ENCODE measurements at regions not wholly inside any gene's neighbourhood (a gene's known extent, or its start where the extent isn't known, plus 50 kb on each side); places are given as distances from the start of the nearest gene placed in this dataset.

GRCh38 chr1:117783606-117784396 lies 145.6 kb downstream of the GDAP2 start:
- no peak overlapping the region for H3K27ac ChIP-seq (ENCODE audit: low read depth)
- DNase-seq (ENCODE audit: extremely low spot score), result no peak
- no peaks in the 10 kb centered on the region for H3K4me1 ChIP-seq (ENCODE audit: insufficient read depth)
- WGBS, result 76% methylated on average over 4 of the region's 4 CpGs
- H3K36me3 ChIP-seq (ENCODE audit: insufficient read depth), result no peaks in the 10 kb centered on the region
- H3K4me3 ChIP-seq (ENCODE audit: low read depth, low read length), result no peak overlapping the region

- Histone ChIP-seq H3K27ac (ENCODE audit: low read depth) (no peak overlapping the region), H3K4me1 (ENCODE audit: insufficient read depth) (no peaks in the 10 kb centered on the region), H3K36me3 (ENCODE audit: insufficient read depth) (no peaks in the 10 kb centered on the region), H3K4me3 (ENCODE audit: low read depth, low read length) (no peak overlapping the region)
- WGBS, result 35% methylated on average over 5 of the region's 5 CpGs
- no peak for DNase-seq (ENCODE audit: extremely low spot score)
These were observed 141.4 kb downstream of the GDAP2 start for GRCh38 chr1:117788014-117788413.

- Histone ChIP-seq H3K36me3 (ENCODE audit: insufficient read depth) (no peaks in the 10 kb centered on the region), H3K27ac (ENCODE audit: low read depth) (no peak overlapping the region), H3K4me1 (ENCODE audit: insufficient read depth) (no peaks in the 10 kb centered on the region), H3K4me3 (ENCODE audit: low read depth, low read length) (no peak overlapping the region)
- no peak for DNase-seq (ENCODE audit: extremely low spot score)
- 93% methylated on average over 4 of the region's 4 CpGs for WGBS
These were observed 136.0 kb downstream of the GDAP2 start for GRCh38 chr1:117793413-117793812.

- no peaks in the 10 kb centered on the region for H3K36me3 ChIP-seq (ENCODE audit: insufficient read depth)
- WGBS, result 22% methylated on average over 1 of the region's 1 CpG
- no peak overlapping the region for H3K4me3 ChIP-seq (ENCODE audit: low read depth, low read length)
- H3K27ac ChIP-seq (ENCODE audit: low read depth), result no peak overlapping the region
- DNase-seq (ENCODE audit: extremely low spot score), result no peak
- no peaks in the 10 kb centered on the region for H3K4me1 ChIP-seq (ENCODE audit: insufficient read depth)
These were observed 135.3 kb downstream of the GDAP2 start for GRCh38 chr1:117794073-117794472.

GRCh38 chr1:117795190-117795589 lies 134.2 kb downstream of the GDAP2 start:
- Histone ChIP-seq H3K36me3 (ENCODE audit: insufficient read depth) (no peaks in the 10 kb centered on the region), H3K27ac (ENCODE audit: low read depth) (no peak overlapping the region), H3K4me1 (ENCODE audit: insufficient read depth) (no peaks in the 10 kb centered on the region), H3K4me3 (ENCODE audit: low read depth, low read length) (no peak overlapping the region)
- no peak for DNase-seq (ENCODE audit: extremely low spot score)
- 68% methylated on average over 3 of the region's 3 CpGs for WGBS

- Histone ChIP-seq H3K4me1 (ENCODE audit: insufficient read depth) (no peaks in the 10 kb centered on the region), H3K36me3 (ENCODE audit: insufficient read depth) (no peaks in the 10 kb centered on the region), H3K4me3 (ENCODE audit: low read depth, low read length) (no peak overlapping the region), H3K27ac (ENCODE audit: low read depth) (no peak overlapping the region)
- 85% methylated on average over 5 of the region's 5 CpGs for WGBS
- no peak for DNase-seq (ENCODE audit: extremely low spot score)
These were observed 133.6 kb downstream of the GDAP2 start for GRCh38 chr1:117795792-117796191.

GRCh38 chr1:117796226-117796625 lies 133.2 kb downstream of the GDAP2 start:
- no peaks in the 10 kb centered on the region for H3K36me3 ChIP-seq (ENCODE audit: insufficient read depth)
- H3K4me3 ChIP-seq (ENCODE audit: low read depth, low read length), result no peak overlapping the region
- no peak for DNase-seq (ENCODE audit: extremely low spot score)
- 84% methylated on average over 6 of the region's 6 CpGs for WGBS
- H3K4me1 ChIP-seq (ENCODE audit: insufficient read depth), result no peaks in the 10 kb centered on the region
- H3K27ac ChIP-seq (ENCODE audit: low read depth), result no peak overlapping the region

- H3K27ac ChIP-seq (ENCODE audit: low read depth), result no peak overlapping the region
- H3K36me3 ChIP-seq (ENCODE audit: insufficient read depth), result no peaks in the 10 kb centered on the region
- DNase-seq (ENCODE audit: extremely low spot score), result no peak
- H3K4me3 ChIP-seq (ENCODE audit: low read depth, low read length), result no peak overlapping the region
- H3K4me1 ChIP-seq (ENCODE audit: insufficient read depth), result no peaks in the 10 kb centered on the region
- 42% methylated on average over 4 of the region's 4 CpGs for WGBS
These were observed 130.9 kb downstream of the GDAP2 start for GRCh38 chr1:117798550-117798949.

- DNase-seq (ENCODE audit: extremely low spot score), result no peak
- Histone ChIP-seq H3K4me3 (ENCODE audit: low read depth, low read length) (no peak overlapping the region), H3K27ac (ENCODE audit: low read depth) (no peak overlapping the region), H3K36me3 (ENCODE audit: insufficient read depth) (no peaks in the 10 kb centered on the region), H3K4me1 (ENCODE audit: insufficient read depth) (no peaks in the 10 kb centered on the region)
- 43% methylated on average over 6 of the region's 6 CpGs for WGBS
These were observed 126.7 kb downstream of the GDAP2 start for GRCh38 chr1:117802531-117803257.

GRCh38 chr1:117803318-117803717 lies 126.1 kb downstream of the GDAP2 start:
- Histone ChIP-seq H3K4me1 (ENCODE audit: insufficient read depth) (no peaks in the 10 kb centered on the region), H3K36me3 (ENCODE audit: insufficient read depth) (no peaks in the 10 kb centered on the region), H3K27ac (ENCODE audit: low read depth) (no peak overlapping the region), H3K4me3 (ENCODE audit: low read depth, low read length) (no peak overlapping the region)
- no peak for DNase-seq (ENCODE audit: extremely low spot score)
- 41% methylated on average over 1 of the region's 1 CpG for WGBS

GRCh38 chr1:117809764-117810163 lies 119.7 kb downstream of the GDAP2 start:
- DNase-seq (ENCODE audit: extremely low spot score), result no peak

GRCh38 chr1:117810553-117810952 lies 118.9 kb downstream of the GDAP2 start:
- no peak overlapping the region for H3K4me3 ChIP-seq (ENCODE audit: low read depth, low read length)
- no peaks in the 10 kb centered on the region for H3K36me3 ChIP-seq (ENCODE audit: insufficient read depth)
- H3K27ac ChIP-seq (ENCODE audit: low read depth), result no peak overlapping the region
- no peaks in the 10 kb centered on the region for H3K4me1 ChIP-seq (ENCODE audit: insufficient read depth)
- 54% methylated on average over 3 of the region's 3 CpGs for WGBS
- DNase-seq (ENCODE audit: extremely low spot score), result no peak

More at GRCh38 chr1:117809764-117810163, 119.7 kb downstream of the GDAP2 start:
- H3K36me3 ChIP-seq (ENCODE audit: insufficient read depth), result no peaks in the 10 kb centered on the region
- H3K4me3 ChIP-seq (ENCODE audit: low read depth, low read length), result no peak overlapping the region
- H3K27ac ChIP-seq (ENCODE audit: low read depth), result no peak overlapping the region
- H3K4me1 ChIP-seq (ENCODE audit: insufficient read depth), result no peaks in the 10 kb centered on the region
- 27% methylated on average over 1 of the region's 1 CpG for WGBS

- H3K27ac ChIP-seq (ENCODE audit: low read depth), result no peak overlapping the region
- 15% methylated on average over 1 of the region's 1 CpG for WGBS
- no peaks in the 10 kb centered on the region for H3K36me3 ChIP-seq (ENCODE audit: insufficient read depth)
- H3K4me3 ChIP-seq (ENCODE audit: low read depth, low read length), result no peak overlapping the region
- H3K4me1 ChIP-seq (ENCODE audit: insufficient read depth), result no peaks in the 10 kb centered on the region
- DNase-seq (ENCODE audit: extremely low spot score), result no peak
These were observed 116.4 kb downstream of the GDAP2 start for GRCh38 chr1:117812869-117813511.
